GM23338 (cell line): ENCODE measurements at regions not wholly inside any gene's neighbourhood (a gene's known extent, or its start where the extent isn't known, plus 50 kb on each side); places are given as distances from the start of the nearest gene placed in this dataset.

Experiments used
- ATAC-seq: fragments of 200-7000 bp; cut with Tn5 transposase; 3 replicates; pipeline ENCODE4 v1.9.1; 2020
- DNase-seq: peaks from one replicate; pipeline ENCODE4 v3.0.0-alpha.2; 2015; ENCODE audit warnings: low spot score
- H2AFZ ChIP-seq: fragments of 200-600 bp; sonication (generic); 2 replicates; pipeline ENCODE4 v1.8.0; 2016; ENCODE audit warnings: antibody characterized with exemption, mild to moderate bottlenecking, moderate library complexity
- H3F3A ChIP-seq: fragments of 200-600 bp; sonication (generic); replicated peaks from 2 replicates; pipeline ENCODE4 v1.8.0; 2017; ENCODE audit warnings: antibody characterized with exemption, mixed run types, low read depth
- H3K27ac ChIP-seq: fragments of 200-600 bp; sonication (generic); 2 replicates; pipeline ENCODE4 v1.6.1; 2016; ENCODE audit warnings: low read depth
- H3K27me3 ChIP-seq: fragments of 200-600 bp; sonication (generic); 2 replicates; pipeline ENCODE4 v1.8.0; 2016; ENCODE audit warnings: mild to moderate bottlenecking, mixed run types, moderate library complexity; ENCODE audit not compliant: insufficient read depth
- H3K36me3 ChIP-seq: fragments of 200-600 bp; sonication (generic); 2 replicates; pipeline ENCODE4 v1.8.0; 2016; ENCODE audit warnings: mild to moderate bottlenecking; ENCODE audit not compliant: insufficient read depth
- H3K4me1 ChIP-seq: fragments of 200-600 bp; sonication (generic); 2 replicates; pipeline ENCODE4 v1.8.0; 2016; ENCODE audit warnings: mild to moderate bottlenecking, moderate library complexity; ENCODE audit not compliant: insufficient read depth
- H3K4me2 ChIP-seq: fragments of 200-600 bp; sonication (generic); 2 replicates; pipeline ENCODE4 v1.7.1; 2017; ENCODE audit warnings: mixed run types
- H3K4me3 ChIP-seq: fragments of 200-600 bp; sonication (generic); 2 replicates; pipeline ENCODE4 v1.6.1; 2016; ENCODE audit warnings: mixed run types
- H3K79me2 ChIP-seq: fragments of 200-600 bp; sonication (generic); replicated peaks from 2 replicates; pipeline ENCODE4 v1.8.0; 2017; ENCODE audit warnings: mild to moderate bottlenecking; ENCODE audit not compliant: insufficient read depth
- H3K9me2 ChIP-seq: fragments of 200-600 bp; sonication (generic); 2 replicates; pipeline ENCODE4 v1.8.0; 2017; ENCODE audit not compliant: insufficient read depth
- H4K20me1 ChIP-seq: fragments of 200-600 bp; sonication (generic); replicated peaks from 2 replicates; pipeline ENCODE4 v1.8.0; 2017; ENCODE audit warnings: mild to moderate bottlenecking; ENCODE audit not compliant: insufficient read depth
- H3K27ac Mint-ChIP-seq: 2 replicates; pipeline ENCODE4 v1.8.0; 2020; ENCODE audit warnings: inconsistent platforms, mild to moderate bottlenecking, moderate library complexity, mixed read lengths
- H3K27me3 Mint-ChIP-seq: 3 replicates; pipeline ENCODE4 v1.8.0; 2022; ENCODE audit warnings: low read depth, mild to moderate bottlenecking, moderate library complexity, mixed read lengths, inconsistent platforms; ENCODE audit not compliant: insufficient read depth, poor library complexity
- H3K36me3 Mint-ChIP-seq: 3 replicates; pipeline ENCODE4 v1.8.0; 2021; ENCODE audit warnings: low read depth, mild to moderate bottlenecking, inconsistent platforms, moderate library complexity, mixed read lengths
- H3K4me1 Mint-ChIP-seq: 3 replicates; pipeline ENCODE4 v1.8.0; 2020; ENCODE audit warnings: mild to moderate bottlenecking, inconsistent platforms, mixed read lengths
- H3K4me3 Mint-ChIP-seq: 3 replicates; pipeline ENCODE4 v1.8.0; 2021; ENCODE audit warnings: moderate library complexity, mild to moderate bottlenecking, inconsistent platforms, mixed read lengths
- H3K9me3 Mint-ChIP-seq: 3 replicates; pipeline ENCODE4 v1.8.0; 2020; ENCODE audit warnings: moderate library complexity, mild to moderate bottlenecking, inconsistent platforms, mixed read lengths
- EZH2 ChIP-seq: fragments of 200-600 bp; sonication (generic); IDR thresholded peaks from one replicate; pipeline ENCODE4 v1.8.0; 2017; ENCODE audit warnings: antibody characterized with exemption, mild to moderate bottlenecking, low read depth; ENCODE audit not compliant: unreplicated experiment
- STAT1 ChIP-seq: IDR thresholded peaks from one replicate; pipeline ENCODE4 v1.6.1; 2016; ENCODE audit warnings: antibody characterized with exemption; ENCODE audit not compliant: unreplicated experiment
- ZNF114 ChIP-seq: fragments of 250-450 bp; sonication (Bioruptor Pico); IDR thresholded peaks from 2 replicates; pipeline ENCODE4 v1.5.0; 2020; ENCODE audit warnings: mild to moderate bottlenecking, moderate library complexity
- ZNF331 ChIP-seq: fragments of 250-450 bp; sonication (Bioruptor Pico); IDR thresholded peaks from 2 replicates; pipeline ENCODE4 v1.5.0; 2020; ENCODE audit warnings: low read depth, mild to moderate bottlenecking, moderate library complexity
- TF ChIP-seq, protein P1 (sequence below), 2 experiments: fragments of 200-600 bp in 1 of 2; sonication (generic) in 1 of 2; conservative IDR thresholded peaks; 2 replicates each; pipeline versions ENCODE4 v1.5.1 to v1.6.1; 2016 to 2017; ENCODE audit warnings: antibody characterized with exemption in 2 of 2, low read depth in 2 of 2, mild to moderate bottlenecking in 2 of 2, moderate library complexity in 1 of 2
- TF ChIP-seq, protein P2 (sequence below): IDR thresholded peaks from one replicate; pipeline ENCODE4 v1.6.1; 2018; ENCODE audit warnings: antibody characterized with exemption; ENCODE audit not compliant: unreplicated experiment
- TF ChIP-seq, protein P3 (sequence below): fragments of 250-450 bp; sonication (Bioruptor Pico); IDR thresholded peaks from 2 replicates; pipeline ENCODE4 v1.5.0; 2020; ENCODE audit warnings: mild to moderate bottlenecking, moderate library complexity

DNA sequence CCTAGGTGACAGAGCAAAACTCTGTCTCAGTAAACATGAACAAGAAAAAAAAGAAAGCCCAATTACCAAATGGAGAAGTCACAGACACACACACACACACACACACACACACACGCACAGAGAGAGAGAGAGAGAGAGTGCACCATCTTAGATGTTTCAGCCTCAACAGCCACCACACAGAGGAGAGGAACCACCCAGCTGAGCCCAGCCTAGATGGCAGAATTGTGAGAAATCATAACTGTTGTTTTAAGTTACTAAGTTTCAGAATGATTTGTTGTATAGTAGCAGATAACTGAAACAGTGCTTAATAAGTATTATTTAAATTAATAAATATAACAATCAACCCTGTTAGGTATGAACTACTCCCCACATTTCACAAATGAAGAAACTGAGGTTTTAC is 321.2 kb downstream of the ZNF621 start:
- Histone ChIP-seq H3K79me2 (no peaks in the 10 kb centered on the region), H3K27ac (no peak overlapping the region), H3K36me3 (no peaks in the 10 kb centered on the region; the same call in 1 of the 2 replicates), H3K4me1 (peaks cover 38% of the 10 kb centered on the region), H3K27me3 (no peaks in the 10 kb centered on the region), H3K4me3 (no peak overlapping the region), H3K4me2 (no peak overlapping the region), H2AFZ (no peak overlapping the region), H3F3A (no peaks in the 10 kb centered on the region), H3K9me2 (peaks cover 15% of the 10 kb centered on the region; the same call in 1 of the 2 replicates), H4K20me1 (no peaks in the 10 kb centered on the region)
- Mint-ChIP-seq H3K9me3 (peaks cover 9% of the 10 kb centered on the region), H3K27ac (no peak overlapping the region), H3K36me3 (peaks cover 8% of the 10 kb centered on the region; the same call in 1 of the 3 replicates), H3K27me3 (no peaks in the 10 kb centered on the region), H3K4me1 (peaks cover 37% of the 10 kb centered on the region), H3K4me3 (no peak overlapping the region)
- peak; percentile 95 for TF ChIP-seq ZNF331 (CRISPR knock-in tag)
- TF ChIP-seq, protein P1, sequence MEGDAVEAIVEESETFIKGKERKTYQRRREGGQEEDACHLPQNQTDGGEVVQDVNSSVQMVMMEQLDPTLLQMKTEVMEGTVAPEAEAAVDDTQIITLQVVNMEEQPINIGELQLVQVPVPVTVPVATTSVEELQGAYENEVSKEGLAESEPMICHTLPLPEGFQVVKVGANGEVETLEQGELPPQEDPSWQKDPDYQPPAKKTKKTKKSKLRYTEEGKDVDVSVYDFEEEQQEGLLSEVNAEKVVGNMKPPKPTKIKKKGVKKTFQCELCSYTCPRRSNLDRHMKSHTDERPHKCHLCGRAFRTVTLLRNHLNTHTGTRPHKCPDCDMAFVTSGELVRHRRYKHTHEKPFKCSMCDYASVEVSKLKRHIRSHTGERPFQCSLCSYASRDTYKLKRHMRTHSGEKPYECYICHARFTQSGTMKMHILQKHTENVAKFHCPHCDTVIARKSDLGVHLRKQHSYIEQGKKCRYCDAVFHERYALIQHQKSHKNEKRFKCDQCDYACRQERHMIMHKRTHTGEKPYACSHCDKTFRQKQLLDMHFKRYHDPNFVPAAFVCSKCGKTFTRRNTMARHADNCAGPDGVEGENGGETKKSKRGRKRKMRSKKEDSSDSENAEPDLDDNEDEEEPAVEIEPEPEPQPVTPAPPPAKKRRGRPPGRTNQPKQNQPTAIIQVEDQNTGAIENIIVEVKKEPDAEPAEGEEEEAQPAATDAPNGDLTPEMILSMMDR (conservative IDR thresholded peaks at IDR 0.05; ENCODE audit: low read depth in 2 of 2) = no peak
- no peak for ATAC-seq
- no peak for DNase-seq

GRCh38 chr3:40846451-40846850 is 321.7 kb downstream of the ZNF621 start:
- H3K4me1 ChIP-seq = peaks cover 38% of the 10 kb centered on the region
- H3K79me2 ChIP-seq = no peaks in the 10 kb centered on the region
- H3K27ac ChIP-seq = no peak overlapping the region
- no peaks in the 10 kb centered on the region for H4K20me1 ChIP-seq
- H3K9me2 ChIP-seq = peaks cover 15% of the 10 kb centered on the region; the same call in 1 of the 2 replicates
- Mint-ChIP-seq H3K27ac (no peak overlapping the region; the same call in 1 of the 2 replicates), H3K9me3 (peaks cover 9% of the 10 kb centered on the region), H3K27me3 (no peaks in the 10 kb centered on the region), H3K4me3 (no peak overlapping the region), H3K4me1 (peaks cover 37% of the 10 kb centered on the region), H3K36me3 (peaks cover 8% of the 10 kb centered on the region; the same call in 1 of the 3 replicates)
- no peaks in the 10 kb centered on the region; the same call in 1 of the 2 replicates for H3K36me3 ChIP-seq
- H3K4me2 ChIP-seq = 0 out of 2 replicates have a peak overlapping the region, but pooled peaks have one; percentile 37
- ATAC-seq (no peak), DNase-seq (no peak)
- no peaks in the 10 kb centered on the region for H3K27me3 ChIP-seq
- H3K4me3 ChIP-seq = no peak overlapping the region
- no peak overlapping the region for H2AFZ ChIP-seq
- no peaks in the 10 kb centered on the region for H3F3A ChIP-seq
- TF ChIP-seq STAT1 = no peak
- TF ChIP-seq, protein P1 (conservative IDR thresholded peaks at IDR 0.05; ENCODE audit: low read depth in 2 of 2) = no peak
- TF ChIP-seq EZH2 = no peak
- TF ChIP-seq, protein P2, sequence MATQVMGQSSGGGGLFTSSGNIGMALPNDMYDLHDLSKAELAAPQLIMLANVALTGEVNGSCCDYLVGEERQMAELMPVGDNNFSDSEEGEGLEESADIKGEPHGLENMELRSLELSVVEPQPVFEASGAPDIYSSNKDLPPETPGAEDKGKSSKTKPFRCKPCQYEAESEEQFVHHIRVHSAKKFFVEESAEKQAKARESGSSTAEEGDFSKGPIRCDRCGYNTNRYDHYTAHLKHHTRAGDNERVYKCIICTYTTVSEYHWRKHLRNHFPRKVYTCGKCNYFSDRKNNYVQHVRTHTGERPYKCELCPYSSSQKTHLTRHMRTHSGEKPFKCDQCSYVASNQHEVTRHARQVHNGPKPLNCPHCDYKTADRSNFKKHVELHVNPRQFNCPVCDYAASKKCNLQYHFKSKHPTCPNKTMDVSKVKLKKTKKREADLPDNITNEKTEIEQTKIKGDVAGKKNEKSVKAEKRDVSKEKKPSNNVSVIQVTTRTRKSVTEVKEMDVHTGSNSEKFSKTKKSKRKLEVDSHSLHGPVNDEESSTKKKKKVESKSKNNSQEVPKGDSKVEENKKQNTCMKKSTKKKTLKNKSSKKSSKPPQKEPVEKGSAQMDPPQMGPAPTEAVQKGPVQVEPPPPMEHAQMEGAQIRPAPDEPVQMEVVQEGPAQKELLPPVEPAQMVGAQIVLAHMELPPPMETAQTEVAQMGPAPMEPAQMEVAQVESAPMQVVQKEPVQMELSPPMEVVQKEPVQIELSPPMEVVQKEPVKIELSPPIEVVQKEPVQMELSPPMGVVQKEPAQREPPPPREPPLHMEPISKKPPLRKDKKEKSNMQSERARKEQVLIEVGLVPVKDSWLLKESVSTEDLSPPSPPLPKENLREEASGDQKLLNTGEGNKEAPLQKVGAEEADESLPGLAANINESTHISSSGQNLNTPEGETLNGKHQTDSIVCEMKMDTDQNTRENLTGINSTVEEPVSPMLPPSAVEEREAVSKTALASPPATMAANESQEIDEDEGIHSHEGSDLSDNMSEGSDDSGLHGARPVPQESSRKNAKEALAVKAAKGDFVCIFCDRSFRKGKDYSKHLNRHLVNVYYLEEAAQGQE = no peak
- no peak for TF ChIP-seq ZNF331 (CRISPR knock-in tag)
- TF ChIP-seq ZNF114 (CRISPR knock-in tag) = no peak
- TF ChIP-seq, protein P3, sequence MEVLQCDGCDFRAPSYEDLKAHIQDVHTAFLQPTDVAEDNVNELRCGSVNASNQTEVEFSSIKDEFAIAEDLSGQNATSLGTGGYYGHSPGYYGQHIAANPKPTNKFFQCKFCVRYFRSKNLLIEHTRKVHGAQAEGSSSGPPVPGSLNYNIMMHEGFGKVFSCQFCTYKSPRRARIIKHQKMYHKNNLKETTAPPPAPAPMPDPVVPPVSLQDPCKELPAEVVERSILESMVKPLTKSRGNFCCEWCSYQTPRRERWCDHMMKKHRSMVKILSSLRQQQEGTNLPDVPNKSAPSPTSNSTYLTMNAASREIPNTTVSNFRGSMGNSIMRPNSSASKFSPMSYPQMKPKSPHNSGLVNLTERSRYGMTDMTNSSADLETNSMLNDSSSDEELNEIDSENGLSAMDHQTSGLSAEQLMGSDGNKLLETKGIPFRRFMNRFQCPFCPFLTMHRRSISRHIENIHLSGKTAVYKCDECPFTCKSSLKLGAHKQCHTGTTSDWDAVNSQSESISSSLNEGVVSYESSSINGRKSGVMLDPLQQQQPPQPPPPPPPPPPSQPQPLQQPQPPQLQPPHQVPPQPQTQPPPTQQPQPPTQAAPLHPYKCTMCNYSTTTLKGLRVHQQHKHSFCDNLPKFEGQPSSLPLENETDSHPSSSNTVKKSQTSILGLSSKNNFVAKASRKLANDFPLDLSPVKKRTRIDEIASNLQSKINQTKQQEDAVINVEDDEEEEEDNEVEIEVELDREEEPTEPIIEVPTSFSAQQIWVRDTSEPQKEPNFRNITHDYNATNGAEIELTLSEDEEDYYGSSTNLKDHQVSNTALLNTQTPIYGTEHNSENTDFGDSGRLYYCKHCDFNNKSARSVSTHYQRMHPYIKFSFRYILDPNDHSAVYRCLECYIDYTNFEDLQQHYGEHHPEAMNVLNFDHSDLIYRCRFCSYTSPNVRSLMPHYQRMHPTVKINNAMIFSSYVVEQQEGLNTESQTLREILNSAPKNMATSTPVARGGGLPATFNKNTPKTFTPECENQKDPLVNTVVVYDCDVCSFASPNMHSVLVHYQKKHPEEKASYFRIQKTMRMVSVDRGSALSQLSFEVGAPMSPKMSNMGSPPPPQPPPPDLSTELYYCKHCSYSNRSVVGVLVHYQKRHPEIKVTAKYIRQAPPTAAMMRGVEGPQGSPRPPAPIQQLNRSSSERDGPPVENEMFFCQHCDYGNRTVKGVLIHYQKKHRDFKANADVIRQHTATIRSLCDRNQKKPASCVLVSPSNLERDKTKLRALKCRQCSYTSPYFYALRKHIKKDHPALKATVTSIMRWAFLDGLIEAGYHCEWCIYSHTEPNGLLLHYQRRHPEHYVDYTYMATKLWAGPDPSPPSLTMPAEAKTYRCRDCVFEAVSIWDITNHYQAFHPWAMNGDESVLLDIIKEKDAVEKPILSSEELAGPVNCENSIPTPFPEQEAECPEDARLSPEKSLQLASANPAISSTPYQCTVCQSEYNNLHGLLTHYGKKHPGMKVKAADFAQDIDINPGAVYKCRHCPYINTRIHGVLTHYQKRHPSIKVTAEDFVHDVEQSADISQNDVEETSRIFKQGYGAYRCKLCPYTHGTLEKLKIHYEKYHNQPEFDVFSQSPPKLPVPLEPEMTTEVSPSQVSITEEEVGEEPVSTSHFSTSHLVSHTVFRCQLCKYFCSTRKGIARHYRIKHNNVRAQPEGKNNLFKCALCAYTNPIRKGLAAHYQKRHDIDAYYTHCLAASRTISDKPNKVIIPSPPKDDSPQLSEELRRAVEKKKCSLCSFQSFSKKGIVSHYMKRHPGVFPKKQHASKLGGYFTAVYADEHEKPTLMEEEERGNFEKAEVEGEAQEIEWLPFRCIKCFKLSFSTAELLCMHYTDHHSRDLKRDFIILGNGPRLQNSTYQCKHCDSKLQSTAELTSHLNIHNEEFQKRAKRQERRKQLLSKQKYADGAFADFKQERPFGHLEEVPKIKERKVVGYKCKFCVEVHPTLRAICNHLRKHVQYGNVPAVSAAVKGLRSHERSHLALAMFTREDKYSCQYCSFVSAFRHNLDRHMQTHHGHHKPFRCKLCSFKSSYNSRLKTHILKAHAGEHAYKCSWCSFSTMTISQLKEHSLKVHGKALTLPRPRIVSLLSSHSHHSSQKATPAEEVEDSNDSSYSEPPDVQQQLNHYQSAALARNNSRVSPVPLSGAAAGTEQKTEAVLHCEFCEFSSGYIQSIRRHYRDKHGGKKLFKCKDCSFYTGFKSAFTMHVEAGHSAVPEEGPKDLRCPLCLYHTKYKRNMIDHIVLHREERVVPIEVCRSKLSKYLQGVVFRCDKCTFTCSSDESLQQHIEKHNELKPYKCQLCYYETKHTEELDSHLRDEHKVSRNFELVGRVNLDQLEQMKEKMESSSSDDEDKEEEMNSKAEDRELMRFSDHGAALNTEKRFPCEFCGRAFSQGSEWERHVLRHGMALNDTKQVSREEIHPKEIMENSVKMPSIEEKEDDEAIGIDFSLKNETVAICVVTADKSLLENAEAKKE (CRISPR knock-in tag) = no peak
